ENCODE measurements at regions not wholly inside any gene's neighbourhood (a gene's known extent, or its start where the extent isn't known, plus 50 kb on each side); places are given as distances from the start of the nearest gene placed in this dataset.
A peak's percentile ranks its signal among the peaks of the same experiment; 100 is the strongest.

GRCh38 chr18:75970212-75970611 lies 524.8 kb downstream of the ZNF516 start:
- ATAC-seq (no peak), DNase-seq (ENCODE audit: low spot score) (no peak)
- H3K27me3 ChIP-seq (ENCODE audit: insufficient read depth) = no peaks in the 10 kb centered on the region
- Mint-ChIP-seq H3K4me1 (no peaks in the 10 kb centered on the region), H3K9me3 (no peaks in the 10 kb centered on the region), H3K36me3 (ENCODE audit: low read depth) (no peaks in the 10 kb centered on the region), H3K4me3 (no peak overlapping the region), H3K27ac (no peak overlapping the region; the same call in 1 of the 2 replicates), H3K27me3 (ENCODE audit: insufficient read depth, low read depth, poor library complexity) (peaks cover 2% of the 10 kb centered on the region)
- no peaks in the 10 kb centered on the region for H4K20me1 ChIP-seq (replicated peaks; ENCODE audit: insufficient read depth)
- H3K79me2 ChIP-seq (replicated peaks; ENCODE audit: insufficient read depth) = no peaks in the 10 kb centered on the region
- no peak overlapping the region for H3K4me2 ChIP-seq
- H3F3A ChIP-seq (replicated peaks; ENCODE audit: low read depth) = no peaks in the 10 kb centered on the region
- H3K9me2 ChIP-seq (ENCODE audit: insufficient read depth) = no peaks in the 10 kb centered on the region
- H3K4me1 ChIP-seq (ENCODE audit: insufficient read depth) = no peaks in the 10 kb centered on the region
- H2AFZ ChIP-seq = peak overlapping the region; percentile 86
- no peaks in the 10 kb centered on the region for H3K36me3 ChIP-seq (ENCODE audit: insufficient read depth)
- no peak overlapping the region for H3K4me3 ChIP-seq
- TF ChIP-seq EZH2phosphoT487 (IDR thresholded peaks at IDR 0.05; ENCODE audit: unreplicated experiment) = no peak
- no peak for TF ChIP-seq ZNF462 (CRISPR knock-in tag; IDR thresholded peaks at IDR 0.05)
- no peak for TF ChIP-seq NANOG (IDR thresholded peaks at IDR 0.05; ENCODE audit: borderline replicate concordance)
- TF ChIP-seq ZNF331 (CRISPR knock-in tag; IDR thresholded peaks at IDR 0.05; ENCODE audit: low read depth) = no peak
- no peak for TF ChIP-seq REST (IDR thresholded peaks at IDR 0.05; ENCODE audit: unreplicated experiment)
- TF ChIP-seq STAT1 (IDR thresholded peaks at IDR 0.05; ENCODE audit: unreplicated experiment) = no peak
- no peak for TF ChIP-seq ETS1 (IDR thresholded peaks at IDR 0.05)
- TF ChIP-seq JUNB (IDR thresholded peaks at IDR 0.05; ENCODE audit: unreplicated experiment) = no peak
- TF ChIP-seq CTCF (conservative IDR thresholded peaks at IDR 0.05; ENCODE audit: low read depth in 2 of 2) = no peak
- no peak for TF ChIP-seq EZH2 (IDR thresholded peaks at IDR 0.05; ENCODE audit: low read depth, unreplicated experiment)
- TF ChIP-seq CREB1 (CRISPR knock-in tag; IDR thresholded peaks at IDR 0.05; ENCODE audit: low read depth) = no peak
- no peak for TF ChIP-seq ZNF114 (CRISPR knock-in tag; IDR thresholded peaks at IDR 0.05)
- no peak overlapping the region for H3K27ac ChIP-seq (ENCODE audit: low read depth)

Data from GM23338 (cell line).